ENCODE measurements at regions not wholly inside any gene's neighbourhood (a gene's known extent, or its start where the extent isn't known, plus 50 kb on each side); places are given as distances from the start of the nearest gene placed in this dataset.

DNA sequence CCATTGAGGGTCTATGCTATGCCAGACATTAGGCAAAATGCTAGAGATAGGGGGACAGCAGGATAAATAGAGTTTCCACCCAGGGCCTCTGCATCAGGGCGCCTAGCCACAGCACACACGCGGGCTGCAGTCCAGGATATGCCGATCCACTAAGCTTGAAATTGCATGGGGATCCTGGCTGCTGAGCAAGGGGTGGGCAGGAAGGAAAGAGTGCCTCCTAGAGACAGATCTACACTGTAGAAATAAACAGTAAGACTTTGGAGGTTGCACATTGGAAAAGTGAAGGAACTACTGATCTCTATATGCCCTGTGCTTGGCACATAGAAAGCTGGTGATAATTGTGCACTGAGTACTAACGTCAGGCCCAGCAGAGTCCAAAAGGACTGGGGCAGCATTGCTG, 411.1 kb downstream of the PRDM2 start:
- TF ChIP-seq, protein P1, sequence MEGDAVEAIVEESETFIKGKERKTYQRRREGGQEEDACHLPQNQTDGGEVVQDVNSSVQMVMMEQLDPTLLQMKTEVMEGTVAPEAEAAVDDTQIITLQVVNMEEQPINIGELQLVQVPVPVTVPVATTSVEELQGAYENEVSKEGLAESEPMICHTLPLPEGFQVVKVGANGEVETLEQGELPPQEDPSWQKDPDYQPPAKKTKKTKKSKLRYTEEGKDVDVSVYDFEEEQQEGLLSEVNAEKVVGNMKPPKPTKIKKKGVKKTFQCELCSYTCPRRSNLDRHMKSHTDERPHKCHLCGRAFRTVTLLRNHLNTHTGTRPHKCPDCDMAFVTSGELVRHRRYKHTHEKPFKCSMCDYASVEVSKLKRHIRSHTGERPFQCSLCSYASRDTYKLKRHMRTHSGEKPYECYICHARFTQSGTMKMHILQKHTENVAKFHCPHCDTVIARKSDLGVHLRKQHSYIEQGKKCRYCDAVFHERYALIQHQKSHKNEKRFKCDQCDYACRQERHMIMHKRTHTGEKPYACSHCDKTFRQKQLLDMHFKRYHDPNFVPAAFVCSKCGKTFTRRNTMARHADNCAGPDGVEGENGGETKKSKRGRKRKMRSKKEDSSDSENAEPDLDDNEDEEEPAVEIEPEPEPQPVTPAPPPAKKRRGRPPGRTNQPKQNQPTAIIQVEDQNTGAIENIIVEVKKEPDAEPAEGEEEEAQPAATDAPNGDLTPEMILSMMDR (IDR thresholded peaks at IDR 0.05; ENCODE audit: insufficient read depth, low read length): no peak
- TF ChIP-seq GABPA (IDR thresholded peaks at IDR 0.05; ENCODE audit: low read depth): no peak
- TF ChIP-seq, protein P2, sequence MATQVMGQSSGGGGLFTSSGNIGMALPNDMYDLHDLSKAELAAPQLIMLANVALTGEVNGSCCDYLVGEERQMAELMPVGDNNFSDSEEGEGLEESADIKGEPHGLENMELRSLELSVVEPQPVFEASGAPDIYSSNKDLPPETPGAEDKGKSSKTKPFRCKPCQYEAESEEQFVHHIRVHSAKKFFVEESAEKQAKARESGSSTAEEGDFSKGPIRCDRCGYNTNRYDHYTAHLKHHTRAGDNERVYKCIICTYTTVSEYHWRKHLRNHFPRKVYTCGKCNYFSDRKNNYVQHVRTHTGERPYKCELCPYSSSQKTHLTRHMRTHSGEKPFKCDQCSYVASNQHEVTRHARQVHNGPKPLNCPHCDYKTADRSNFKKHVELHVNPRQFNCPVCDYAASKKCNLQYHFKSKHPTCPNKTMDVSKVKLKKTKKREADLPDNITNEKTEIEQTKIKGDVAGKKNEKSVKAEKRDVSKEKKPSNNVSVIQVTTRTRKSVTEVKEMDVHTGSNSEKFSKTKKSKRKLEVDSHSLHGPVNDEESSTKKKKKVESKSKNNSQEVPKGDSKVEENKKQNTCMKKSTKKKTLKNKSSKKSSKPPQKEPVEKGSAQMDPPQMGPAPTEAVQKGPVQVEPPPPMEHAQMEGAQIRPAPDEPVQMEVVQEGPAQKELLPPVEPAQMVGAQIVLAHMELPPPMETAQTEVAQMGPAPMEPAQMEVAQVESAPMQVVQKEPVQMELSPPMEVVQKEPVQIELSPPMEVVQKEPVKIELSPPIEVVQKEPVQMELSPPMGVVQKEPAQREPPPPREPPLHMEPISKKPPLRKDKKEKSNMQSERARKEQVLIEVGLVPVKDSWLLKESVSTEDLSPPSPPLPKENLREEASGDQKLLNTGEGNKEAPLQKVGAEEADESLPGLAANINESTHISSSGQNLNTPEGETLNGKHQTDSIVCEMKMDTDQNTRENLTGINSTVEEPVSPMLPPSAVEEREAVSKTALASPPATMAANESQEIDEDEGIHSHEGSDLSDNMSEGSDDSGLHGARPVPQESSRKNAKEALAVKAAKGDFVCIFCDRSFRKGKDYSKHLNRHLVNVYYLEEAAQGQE (IDR thresholded peaks at IDR 0.05; ENCODE audit: insufficient replicate concordance, low read depth): no peak
